Natural killer cell (primary cell): ENCODE measurements at regions not wholly inside any gene's neighbourhood (a gene's known extent, or its start where the extent isn't known, plus 50 kb on each side); places are given as distances from the start of the nearest gene placed in this dataset.

ENCODE experiments used
- ATAC-seq, 3 donors: fragments of 150-1000 bp in 2 of 3; fragments of 200-7000 bp in 1 of 3; cut with Tn5 transposase; 1 replicate in 1 of 3; 2 replicates in 2 of 3; pipeline ENCODE4 v1.10.0; 2021; ENCODE audit warnings: mild to moderate bottlenecking in 2 of 3, moderate library complexity in 2 of 3
- DNase-seq, 2 donors: peaks; one replicate each; pipeline versions ENCODE4 v3.0.0 to v3.0.0-alpha.2; 2013 to 2021; ENCODE audit warnings: mixed read lengths in 1 of 2
- H3K27ac ChIP-seq: one replicate; pipeline ENCODE4 v1.5.1; 2013; ENCODE audit warnings: mild to moderate bottlenecking, low read length
- H3K27me3 ChIP-seq: one replicate; pipeline ENCODE4 v1.6.1; 2013; ENCODE audit warnings: low read length; ENCODE audit not compliant: control insufficient read depth, insufficient read depth
- H3K36me3 ChIP-seq: one replicate; pipeline ENCODE4 v1.6.1; 2013; ENCODE audit warnings: low read length; ENCODE audit not compliant: control insufficient read depth, insufficient read depth
- H3K4me1 ChIP-seq: one replicate; pipeline ENCODE4 v1.6.1; 2013; ENCODE audit warnings: low read length; ENCODE audit not compliant: control insufficient read depth, insufficient read depth
- H3K4me3 ChIP-seq: one replicate; pipeline ENCODE4 v1.5.1; 2013; ENCODE audit warnings: low read length
- H3K9me3 ChIP-seq: one replicate; pipeline ENCODE4 v1.6.1; 2013; ENCODE audit warnings: low read length; ENCODE audit not compliant: control insufficient read depth, insufficient read depth
- H3K27ac Mint-ChIP-seq, 2 donors: one replicate each; pipeline ENCODE4 v1.8.0; 2022; ENCODE audit warnings: mild to moderate bottlenecking in 2 of 2, mixed read lengths in 2 of 2, moderate library complexity in 1 of 2
- H3K27me3 Mint-ChIP-seq, 2 donors: one replicate each; pipeline ENCODE4 v1.8.0; 2022; ENCODE audit warnings: low read depth in 2 of 2, mixed read lengths in 2 of 2
- H3K36me3 Mint-ChIP-seq: one replicate; pipeline ENCODE4 v1.8.0; 2022; ENCODE audit warnings: mixed read lengths
- H3K4me1 Mint-ChIP-seq, 2 donors: one replicate each; pipeline ENCODE4 v1.8.0; 2022; ENCODE audit warnings: mixed read lengths in 2 of 2
- H3K4me3 Mint-ChIP-seq: one replicate; pipeline ENCODE4 v1.8.0; 2022; ENCODE audit warnings: mild to moderate bottlenecking, moderate library complexity, mixed read lengths
- H3K9me3 Mint-ChIP-seq, 2 donors: one replicate each; pipeline ENCODE4 v1.8.0; 2022; ENCODE audit warnings: mixed read lengths in 2 of 2
- CTCF ChIP-seq: fragments of 200-600 bp; IDR thresholded peaks from one replicate; pipeline ENCODE4 v1.8.0; 2022; ENCODE audit warnings: antibody characterized with exemption
- WGBS: methylation state at CpG from one replicate; pipeline ENCODE4 v1.1.7; 2013; ENCODE audit warnings: missing lambda C conversion rate; ENCODE audit not compliant: insufficient coverage; 5-methylcytosine and 5-hydroxymethylcytosine counted together
- intact Hi-C: fragments of 100-400 bp; cut with micrococcal nuclease; formaldehyde crosslinking; loops from one replicate; pipeline ENCODE4 v1.14.2; 2022

- no peak overlapping the region for H3K27ac ChIP-seq
- no peak overlapping the region for H3K27ac Mint-ChIP-seq
- H3K4me3 ChIP-seq = no peak overlapping the region
- H3K36me3 ChIP-seq = no peaks in the 10 kb centered on the region
- no peaks in the 10 kb centered on the region for H3K4me1 Mint-ChIP-seq
- TF ChIP-seq CTCF = no peak
- 81% methylated on average over 12 of the region's 12 CpGs for WGBS
- ATAC-seq (no peak), DNase-seq (no peak)
- H3K27me3 ChIP-seq = no peaks in the 10 kb centered on the region
- H3K9me3 ChIP-seq = no peaks in the 10 kb centered on the region
- no peaks in the 10 kb centered on the region for H3K36me3 Mint-ChIP-seq
- H3K27me3 Mint-ChIP-seq = peaks cover 0 to 10% of the 10 kb centered on the region in 2 donors
- no peaks in the 10 kb centered on the region for H3K9me3 Mint-ChIP-seq
- no peaks in the 10 kb centered on the region for H3K4me1 ChIP-seq
- intact Hi-C loops = no loop called here
- H3K4me3 Mint-ChIP-seq = no peak overlapping the region
These were observed 56.4 kb upstream of the FAM20C start for GRCh38 chr7:135731-136645.

GRCh38 chr7:137094-137891 is 55.1 kb upstream of the FAM20C start:
- no peak for DNase-seq
- no peak for ATAC-seq
- WGBS = 87% methylated on average over 13 of the region's 14 CpGs
- H3K9me3 Mint-ChIP-seq = no peaks in the 10 kb centered on the region
- Histone ChIP-seq H3K27ac (no peak overlapping the region), H3K36me3 (no peaks in the 10 kb centered on the region), H3K9me3 (no peaks in the 10 kb centered on the region), H3K27me3 (no peaks in the 10 kb centered on the region), H3K4me1 (no peaks in the 10 kb centered on the region), H3K4me3 (no peak overlapping the region)
- no peaks in the 10 kb centered on the region for H3K4me1 Mint-ChIP-seq
- H3K27ac Mint-ChIP-seq = no peak overlapping the region
- no peak overlapping the region for H3K4me3 Mint-ChIP-seq
- intact Hi-C loops = no loop called here
- H3K36me3 Mint-ChIP-seq = no peaks in the 10 kb centered on the region
- no peak for TF ChIP-seq CTCF
- H3K27me3 Mint-ChIP-seq = peaks cover 0 to 13% of the 10 kb centered on the region in 2 donors

- no peak for TF ChIP-seq CTCF
- intact Hi-C loops = no loop called here
- Mint-ChIP-seq H3K36me3 (no peaks in the 10 kb centered on the region), H3K9me3 (no peaks in the 10 kb centered on the region), H3K4me3 (no peak overlapping the region), H3K4me1 (no peaks in the 10 kb centered on the region), H3K27me3 (peaks cover 0 to 10% of the 10 kb centered on the region in 2 donors), H3K27ac (no peak overlapping the region)
- Histone ChIP-seq H3K36me3 (no peaks in the 10 kb centered on the region), H3K27ac (no peak overlapping the region), H3K27me3 (no peaks in the 10 kb centered on the region), H3K4me1 (peaks cover 9% of the 10 kb centered on the region), H3K9me3 (no peaks in the 10 kb centered on the region), H3K4me3 (no peak overlapping the region)
- DNase-seq (no peak), ATAC-seq (no peak)
- WGBS = 57% methylated on average over 6 of the region's 6 CpGs
These were observed 53.2 kb upstream of the FAM20C start for GRCh38 chr7:139131-139530.
